HepG2 (cell line): ENCODE measurements at regions not wholly inside any gene's neighbourhood (a gene's known extent, or its start where the extent isn't known, plus 50 kb on each side); places are given as distances from the start of the nearest gene placed in this dataset.

Source experiments
- FOXK2 ChIP-seq: fragments of 450-650 bp; IDR thresholded peaks from 2 replicates; pipeline ENCODE4 v1.6.1; 2016
- MIER3 ChIP-seq: IDR thresholded peaks from 2 replicates; pipeline ENCODE4 v1.6.1; 2016; ENCODE audit warnings: missing compliant biosample characterization, borderline replicate concordance
- NFYB ChIP-seq: sonication (generic); formaldehyde crosslinking; IDR thresholded peaks from 2 replicates; pipeline ENCODE4 v1.4.0; 2020; ENCODE audit warnings: missing genetic modification reagents
- TAF1 ChIP-seq: sonication (generic); formaldehyde crosslinking; IDR thresholded peaks from 2 replicates; pipeline ENCODE4 v1.4.0; 2020; ENCODE audit warnings: missing genetic modification reagents
- ZNF451 ChIP-seq: sonication (generic); formaldehyde crosslinking; IDR thresholded peaks from 2 replicates; pipeline ENCODE4 v1.5.0; 2020; ENCODE audit warnings: mild to moderate bottlenecking, missing genetic modification reagents
- ZNF496 ChIP-seq: sonication (generic); formaldehyde crosslinking; IDR thresholded peaks from 2 replicates; pipeline ENCODE4 v1.8.1; 2023; ENCODE audit warnings: mild to moderate bottlenecking, moderate library complexity, missing genetic modification reagents; ENCODE audit not compliant: insufficient replicate concordance

GRCh38 chr13:107906131-107906530 lies 309.2 kb downstream of the LIG4 start:
- TF ChIP-seq NFYB (CRISPR knock-in tag) (no peak), FOXK2 (no peak), ZNF451 (CRISPR knock-in tag) (no peak), TAF1 (CRISPR knock-in tag) (no peak), MIER3 (CRISPR knock-in tag) (no peak), ZNF496 (no peak)
